IMR-90 (cell line): ENCODE measurements at regions not wholly inside any gene's neighbourhood (a gene's known extent, or its start where the extent isn't known, plus 50 kb on each side); places are given as distances from the start of the nearest gene placed in this dataset.

Experiments used
- ATAC-seq: fragments of 200-7000 bp; cut with Tn5 transposase; 2 replicates; pipeline ENCODE4 v1.9.1; 2020; ENCODE audit warnings: low read depth, mild to moderate bottlenecking, moderate library complexity
- BruUV-seq: library from RNA; stranded (reverse); fragments of 400-500 nt; replicated peaks from 2 replicates; lab custom pipeline; 2021; lab: Mats Ljungman, UMichigan
- CTCF ChIA-PET: fragments of 300-600 bp; formaldehyde crosslinking; extraction: SDS; loops from one replicate; lab custom pipeline; 2021; ENCODE audit warnings: antibody characterized with exemption; lab: Yijun Ruan, JAX
- POLR2A ChIA-PET: fragments of 300-600 bp; sonication (Branson Sonifier 250); formaldehyde crosslinking; loops from one replicate; lab custom pipeline; 2022; ENCODE audit warnings: antibody characterized with exemption; ENCODE audit not compliant: unreplicated experiment; lab: Charles Lee
- DNase-seq: peaks from one replicate; pipeline ENCODE4 v3.0.0; 2013
- H2AFZ ChIP-seq: replicated peaks from 2 replicates; pipeline ENCODE3; 2013; ENCODE audit warnings: low read length, mild to moderate bottlenecking; ENCODE audit not compliant: poor library complexity
- H2AK5ac ChIP-seq: 2 replicates; pipeline ENCODE4 v1.6.1; 2013; ENCODE audit warnings: low read depth, low read length, inconsistent platforms
- H2AK9ac ChIP-seq: replicated peaks from 2 replicates; pipeline ENCODE3; 2013; ENCODE audit warnings: mild to moderate bottlenecking, low read depth, low read length, moderate library complexity; ENCODE audit not compliant: poor library complexity
- H2BK120ac ChIP-seq: 2 replicates; pipeline ENCODE4 v1.6.1; 2013; ENCODE audit warnings: low read depth, low read length, inconsistent platforms
- H2BK15ac ChIP-seq: 3 replicates; pipeline ENCODE4 v1.6.1; 2013; ENCODE audit warnings: low read depth, low read length, inconsistent platforms
- H2BK20ac ChIP-seq: 2 replicates; pipeline ENCODE4 v1.6.1; 2013; ENCODE audit warnings: low read depth, mild to moderate bottlenecking, inconsistent platforms, low read length, moderate library complexity
- H2BK5ac ChIP-seq: 2 replicates; pipeline ENCODE4 v1.6.1; 2013; ENCODE audit warnings: mild to moderate bottlenecking, low read depth, low read length, inconsistent platforms; ENCODE audit not compliant: poor library complexity, severe bottlenecking
- H3K14ac ChIP-seq: replicated peaks from 2 replicates; pipeline ENCODE4 v1.6.1; 2013; ENCODE audit warnings: low read depth, low read length, inconsistent platforms
- H3K18ac ChIP-seq: 2 replicates; pipeline ENCODE4 v1.6.1; 2013; ENCODE audit warnings: low read depth, low read length, control low read depth
- H3K23ac ChIP-seq: 2 replicates; pipeline ENCODE4 v1.6.1; 2013; ENCODE audit warnings: low read depth, low read length, inconsistent platforms
- H3K27ac ChIP-seq: 2 replicates; pipeline ENCODE4 v1.5.1; 2013; ENCODE audit warnings: mild to moderate bottlenecking, control low read depth, low read length; ENCODE audit not compliant: insufficient read depth
- H3K27me3 ChIP-seq: 2 replicates; pipeline ENCODE4 v1.6.1; 2013; ENCODE audit warnings: low read length; ENCODE audit not compliant: control insufficient read depth, insufficient read depth
- H3K36me3 ChIP-seq: 2 replicates; pipeline ENCODE4 v1.6.1; 2013; ENCODE audit warnings: low read length, mixed read lengths; ENCODE audit not compliant: control insufficient read depth, insufficient read depth
- H3K4ac ChIP-seq: 2 replicates; pipeline ENCODE4 v1.6.1; 2013; ENCODE audit warnings: low read depth, low read length, inconsistent platforms
- H3K4me1 ChIP-seq: 2 replicates; pipeline ENCODE4 v1.6.1; 2013; ENCODE audit warnings: low read length, mixed read lengths; ENCODE audit not compliant: control insufficient read depth, insufficient read depth
- H3K4me2 ChIP-seq: 2 replicates; pipeline ENCODE4 v1.6.1; 2013; ENCODE audit warnings: low read depth, mild to moderate bottlenecking, control low read depth, low read length, moderate library complexity
- H3K4me3 ChIP-seq: 2 replicates; pipeline ENCODE4 v1.5.1; 2013; ENCODE audit warnings: low read depth, mild to moderate bottlenecking, control low read depth, low read length, moderate library complexity; ENCODE audit not compliant: insufficient read depth
- H3K56ac ChIP-seq: 2 replicates; pipeline ENCODE4 v1.6.1; 2013; ENCODE audit warnings: low read length, inconsistent platforms; ENCODE audit not compliant: insufficient read depth; ENCODE audit errors: extremely low read depth
- H3K79me1 ChIP-seq, 2 experiments: 2 replicates each; pipeline ENCODE4 v1.6.1; 2013; ENCODE audit warnings: low read length in 2 of 2, inconsistent platforms in 1 of 2, low read depth in 1 of 2
- H3K9ac ChIP-seq: 2 replicates; pipeline ENCODE4 v1.6.1; 2013; ENCODE audit warnings: low read depth, low read length, control low read depth
- H3K9me1 ChIP-seq: 2 replicates; pipeline ENCODE4 v1.6.1; 2013; ENCODE audit warnings: low read length, inconsistent platforms; ENCODE audit not compliant: insufficient read depth
- H3K9me3 ChIP-seq: 2 replicates; pipeline ENCODE4 v1.6.1; 2013; ENCODE audit warnings: low read length; ENCODE audit not compliant: control insufficient read depth, insufficient read depth
- H4K20me1 ChIP-seq: 2 replicates; pipeline ENCODE4 v1.6.1; 2013; ENCODE audit warnings: low read length, inconsistent platforms; ENCODE audit not compliant: insufficient read depth
- H4K5ac ChIP-seq: 2 replicates; pipeline ENCODE4 v1.6.1; 2013; ENCODE audit warnings: mild to moderate bottlenecking, low read depth, low read length, control low read depth
- H4K8ac ChIP-seq, 2 experiments: 2 replicates each; pipeline ENCODE4 v1.6.1; 2013; ENCODE audit warnings: low read depth in 2 of 2, low read length in 2 of 2, control low read depth in 1 of 2, inconsistent platforms in 1 of 2
- H4K91ac ChIP-seq: 2 replicates; pipeline ENCODE4 v1.6.1; 2013; ENCODE audit warnings: low read depth, low read length, inconsistent platforms; ENCODE audit not compliant: insufficient read depth
- CEBPB ChIP-seq: IDR thresholded peaks from 2 replicates; pipeline ENCODE4 v1.6.1; 2012; ENCODE audit warnings: low read depth, low read length, improper control_type of control experiment
- USF2 ChIP-seq: fragments of 150-350 bp; IDR thresholded peaks from 2 replicates; pipeline ENCODE4 v1.6.1; 2017; ENCODE audit warnings: mild to moderate bottlenecking, antibody characterized with exemption, low read length, low read depth
- WGBS, 2 experiments: methylation state at CpG; one replicate each; pipeline versions ENCODE4 v1.1.5 to v1.1.7; 2013; ENCODE audit warnings: missing lambda C conversion rate in 2 of 2; ENCODE audit not compliant: insufficient read length in 1 of 2; ENCODE audit errors: extremely low coverage in 2 of 2; 5-methylcytosine and 5-hydroxymethylcytosine counted together
- dilution Hi-C: fragments of 300-500 bp; cut with HindIII; formaldehyde crosslinking; loops from one replicate; pipeline ENCODE4 v1.14.3; 2018; ENCODE audit warnings: low sequenced_read_pairs; ENCODE audit not compliant: unreplicated experiment
- in situ Hi-C: fragments of 300-500 bp; cut with MboI; formaldehyde crosslinking; loops from 3 replicates; pipeline ENCODE4 v1.14.3; 2019; ENCODE audit warnings: low sequenced_read_pairs, inconsistent platforms, mixed read lengths
- intact Hi-C: fragments of 100-400 bp; cut with micrococcal nuclease; formaldehyde crosslinking; loops from 2 replicates; pipeline ENCODE4 v1.10.0; 2022

- peak; percentile 48 for DNase-seq
- Histone ChIP-seq H4K5ac (no peak overlapping the region), H3K9me1 (peaks cover 12% of the 10 kb centered on the region), H3K4me3 (no peak overlapping the region), H2BK20ac (no peak overlapping the region), H3K23ac (no peak overlapping the region), H2BK120ac (peak overlapping the region; percentile 7), H3K4ac (no peak overlapping the region), H3K79me1 (no peaks in the 10 kb centered on the region), H3K27me3 (no peaks in the 10 kb centered on the region), H3K27ac (no peak overlapping the region), H3K18ac (no peak overlapping the region), H2BK15ac (no peak overlapping the region; the same call in 2 of the 3 replicates), H4K20me1 (0 out of 2 replicates have a peak, but pooled peaks cover 3% of the 10 kb centered on the region), H3K36me3 (no peaks in the 10 kb centered on the region), H3K9me3 (no peaks in the 10 kb centered on the region), H2BK5ac (no peak overlapping the region), H3K4me1 (peaks cover 15% of the 10 kb centered on the region), H3K56ac (no peak overlapping the region), H3K9ac (no peak overlapping the region), H2AK9ac (no peak overlapping the region), H3K4me2 (no peak overlapping the region), H3K14ac (no peak overlapping the region), H4K8ac (no peak overlapping the region), H4K91ac (no peak overlapping the region), H2AFZ (no peak overlapping the region), H2AK5ac (no peak overlapping the region)
- no peak for ATAC-seq
- no TSS peak for BruUV-seq
- in situ Hi-C loops (no loop called here), dilution Hi-C loops (no loop called here), intact Hi-C loops (loop anchor here (10.0 kb wide), 1 partner anchor 135 kb away; no protein-coding TSS in a partner anchor)
- ChIA-PET POLR2A (no interaction called here), CTCF (interaction anchor here (1.1 kb wide), 1 partner anchor 27 kb away, joined by 3 read pairs; no protein-coding TSS in a partner anchor)
- 83% methylated on average over 3 of the region's 7 CpGs; no CpG with 5 or more reads in 1 of the 2 experiments for WGBS, 2 experiments
- no peak for TF ChIP-seq USF2
- peak; percentile 4; the same call in 1 of the 2 replicates for TF ChIP-seq CEBPB
Measured at GRCh38 chr2:12320027-12320734, 396.6 kb upstream of the TRIB2 start.
